Neural progenitor cell (in vitro differentiated cells): ENCODE measurements at regions not wholly inside any gene's neighbourhood (a gene's known extent, or its start where the extent isn't known, plus 50 kb on each side); places are given as distances from the start of the nearest gene placed in this dataset.

Source experiments
- EZH2 ChIP-seq: fragments of 200-600 bp; sonication (generic); IDR thresholded peaks from 2 replicates; pipeline ENCODE4 v1.6.1; 2017; ENCODE audit warnings: antibody characterized with exemption, mild to moderate bottlenecking, moderate library complexity
- TF ChIP-seq, protein P1 (sequence below): fragments of 200-600 bp; sonication (generic); IDR thresholded peaks from 2 replicates; pipeline ENCODE4 v1.5.1; 2017; ENCODE audit warnings: antibody characterized with exemption, mild to moderate bottlenecking

DNA sequence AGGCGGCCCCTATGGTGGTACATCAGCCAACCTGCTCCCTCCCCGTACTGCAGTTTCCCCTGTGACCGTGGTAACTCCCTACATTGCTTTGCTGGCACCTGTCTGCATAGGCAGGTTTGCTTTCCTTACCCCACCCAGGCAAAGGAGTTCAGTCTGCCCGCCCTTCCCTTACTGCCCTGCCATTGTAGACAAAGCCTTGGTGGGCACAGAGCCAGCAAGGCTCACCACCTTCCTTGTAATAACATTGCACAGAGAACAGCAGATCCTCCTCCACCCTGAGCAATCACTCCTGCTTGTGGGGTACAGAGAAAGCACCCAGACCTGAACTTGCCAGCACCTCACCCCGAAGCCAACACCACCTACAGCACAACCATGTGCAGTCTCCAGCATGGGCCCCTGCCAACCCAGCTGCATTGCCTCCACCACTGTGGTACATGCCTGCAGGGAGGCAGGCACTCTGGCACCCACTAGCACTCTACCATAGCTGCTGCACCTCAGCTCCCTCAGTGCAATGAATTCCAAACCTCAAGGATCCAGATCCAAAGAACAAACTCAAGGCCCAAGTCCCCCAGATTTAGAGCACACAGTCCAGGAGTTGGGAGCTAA is 192.7 kb upstream of the KCNMB2 start:
- TF ChIP-seq, protein P1, sequence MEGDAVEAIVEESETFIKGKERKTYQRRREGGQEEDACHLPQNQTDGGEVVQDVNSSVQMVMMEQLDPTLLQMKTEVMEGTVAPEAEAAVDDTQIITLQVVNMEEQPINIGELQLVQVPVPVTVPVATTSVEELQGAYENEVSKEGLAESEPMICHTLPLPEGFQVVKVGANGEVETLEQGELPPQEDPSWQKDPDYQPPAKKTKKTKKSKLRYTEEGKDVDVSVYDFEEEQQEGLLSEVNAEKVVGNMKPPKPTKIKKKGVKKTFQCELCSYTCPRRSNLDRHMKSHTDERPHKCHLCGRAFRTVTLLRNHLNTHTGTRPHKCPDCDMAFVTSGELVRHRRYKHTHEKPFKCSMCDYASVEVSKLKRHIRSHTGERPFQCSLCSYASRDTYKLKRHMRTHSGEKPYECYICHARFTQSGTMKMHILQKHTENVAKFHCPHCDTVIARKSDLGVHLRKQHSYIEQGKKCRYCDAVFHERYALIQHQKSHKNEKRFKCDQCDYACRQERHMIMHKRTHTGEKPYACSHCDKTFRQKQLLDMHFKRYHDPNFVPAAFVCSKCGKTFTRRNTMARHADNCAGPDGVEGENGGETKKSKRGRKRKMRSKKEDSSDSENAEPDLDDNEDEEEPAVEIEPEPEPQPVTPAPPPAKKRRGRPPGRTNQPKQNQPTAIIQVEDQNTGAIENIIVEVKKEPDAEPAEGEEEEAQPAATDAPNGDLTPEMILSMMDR = no peak
- no peak for TF ChIP-seq EZH2
